ENCODE measurements at regions not wholly inside any gene's neighbourhood (a gene's known extent, or its start where the extent isn't known, plus 50 kb on each side); places are given as distances from the start of the nearest gene placed in this dataset.

DNA sequence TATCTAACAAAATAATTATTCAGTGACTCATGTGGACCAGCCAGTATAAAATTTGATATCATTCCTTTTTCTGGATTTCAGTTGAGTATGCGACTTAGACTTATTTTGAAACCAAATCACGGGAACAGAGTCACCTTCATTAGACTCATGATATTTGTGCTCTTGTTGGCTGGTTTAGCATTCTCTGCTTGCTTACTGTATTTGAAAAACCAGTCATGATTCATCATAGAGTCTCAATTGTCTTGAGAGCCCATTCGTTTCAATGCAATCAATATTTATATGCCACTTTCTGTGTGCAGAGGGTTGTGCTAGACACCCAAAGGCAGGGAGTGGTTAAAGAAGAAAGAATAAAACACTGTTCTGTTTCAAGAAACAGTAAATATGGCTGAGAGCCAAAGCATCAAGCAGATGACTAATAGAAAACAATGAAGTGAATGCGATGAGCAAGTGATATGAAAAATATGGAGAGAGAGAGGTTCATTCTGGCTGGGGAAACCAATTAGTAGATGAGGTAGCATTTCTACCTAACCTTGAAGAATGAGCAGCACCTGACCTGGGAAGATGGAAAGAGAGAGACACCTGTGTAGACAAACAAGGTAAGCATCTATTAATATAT, 99.6 kb upstream of the MBNL2 start:
- no peaks in the 10 kb centered on the region for H3K27me3 ChIP-seq (ENCODE audit: control insufficient read depth, insufficient read depth, low read length)
- no peak overlapping the region for H3K4me3 ChIP-seq (ENCODE audit: low read depth, low read length)
- H3K27ac ChIP-seq (ENCODE audit: low read depth, low read length), result no peak overlapping the region; the same call in 1 of the 2 replicates
- no peaks in the 10 kb centered on the region for H3K36me3 ChIP-seq (ENCODE audit: control insufficient read depth, insufficient read depth, low read length)
- no peaks in the 10 kb centered on the region for H3K9me3 ChIP-seq (ENCODE audit: control insufficient read depth, insufficient read depth, low read depth, low read length)
- H3K9ac ChIP-seq (ENCODE audit: low read length), result no peak overlapping the region
- peaks cover 24% of the 10 kb centered on the region for H3K4me1 ChIP-seq (ENCODE audit: control insufficient read depth, insufficient read depth, low read length)

DNA sequence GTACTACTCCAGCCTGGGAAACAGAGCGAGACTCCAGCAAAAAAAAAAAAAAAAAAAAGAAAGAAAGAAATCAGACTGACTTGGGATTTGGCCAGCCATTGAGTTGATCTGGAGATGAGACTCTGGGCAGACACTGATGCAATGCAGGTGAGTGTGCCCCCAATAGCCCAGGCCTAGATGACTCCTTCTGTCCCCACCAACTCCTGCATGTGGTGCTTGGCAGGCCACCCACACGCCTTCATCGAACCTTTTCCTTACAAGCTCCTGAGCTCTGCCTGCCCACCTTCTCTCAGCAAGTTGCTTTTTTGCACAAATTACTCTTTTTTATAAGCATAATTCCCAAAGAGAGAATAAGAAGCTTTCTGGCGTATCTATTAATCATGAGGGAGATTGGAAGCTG, 97.9 kb upstream of the MBNL2 start:
- Histone ChIP-seq H3K9me3 (ENCODE audit: control insufficient read depth, insufficient read depth, low read depth, low read length) (no peaks in the 10 kb centered on the region), H3K4me3 (ENCODE audit: low read depth, low read length) (no peak overlapping the region), H3K36me3 (ENCODE audit: control insufficient read depth, insufficient read depth, low read length) (no peaks in the 10 kb centered on the region), H3K27me3 (ENCODE audit: control insufficient read depth, insufficient read depth, low read length) (no peaks in the 10 kb centered on the region), H3K4me1 (ENCODE audit: control insufficient read depth, insufficient read depth, low read length) (peaks cover 28% of the 10 kb centered on the region), H3K9ac (ENCODE audit: low read length) (no peak overlapping the region), H3K27ac (ENCODE audit: low read depth, low read length) (no peak overlapping the region)

DNA sequence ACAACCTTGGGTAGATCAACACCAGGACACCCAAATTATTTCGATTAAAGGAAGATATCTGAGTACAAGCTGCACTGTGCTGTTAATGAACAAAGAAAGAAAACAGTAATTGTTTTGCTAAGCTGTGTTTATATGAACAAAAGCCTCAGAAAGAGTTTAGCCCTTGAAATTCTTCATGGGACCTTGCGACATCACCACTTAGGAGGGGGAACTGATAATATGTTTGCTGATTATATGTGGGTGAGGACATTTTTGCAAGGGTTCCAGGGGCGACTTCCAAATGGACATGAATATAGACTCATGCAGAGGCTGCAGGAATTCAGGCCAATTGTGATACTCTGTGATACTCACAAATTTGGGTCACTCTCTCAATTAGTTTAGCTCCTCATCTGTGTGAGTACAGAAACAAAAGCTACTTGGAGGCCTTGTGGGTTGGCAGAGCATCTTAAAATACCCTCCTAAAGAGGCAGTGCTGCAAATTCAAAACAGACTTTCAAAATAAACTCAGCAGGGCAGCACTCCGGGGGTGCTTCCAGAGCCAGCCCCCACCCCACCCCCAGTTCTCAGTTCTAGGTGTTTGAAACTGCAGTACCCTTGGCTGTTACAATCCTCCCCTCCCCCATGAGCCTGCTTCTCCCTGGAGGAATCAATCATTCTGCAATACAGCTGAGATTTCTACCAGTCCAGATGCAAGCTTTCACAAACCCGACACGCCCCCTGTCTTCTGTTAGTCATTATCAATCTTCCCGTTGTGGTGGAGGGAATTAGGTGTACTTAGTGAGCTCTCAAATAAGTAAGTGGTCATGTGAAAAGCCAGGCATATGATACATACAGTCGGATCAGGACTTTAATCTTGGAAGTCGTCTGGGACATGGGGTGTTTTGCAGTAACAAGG, 97.0 kb upstream of the MBNL2 start:
- Histone ChIP-seq H3K36me3 (ENCODE audit: control insufficient read depth, insufficient read depth, low read length) (no peaks in the 10 kb centered on the region), H3K4me1 (ENCODE audit: control insufficient read depth, insufficient read depth, low read length) (peaks cover 28% of the 10 kb centered on the region)

DNA sequence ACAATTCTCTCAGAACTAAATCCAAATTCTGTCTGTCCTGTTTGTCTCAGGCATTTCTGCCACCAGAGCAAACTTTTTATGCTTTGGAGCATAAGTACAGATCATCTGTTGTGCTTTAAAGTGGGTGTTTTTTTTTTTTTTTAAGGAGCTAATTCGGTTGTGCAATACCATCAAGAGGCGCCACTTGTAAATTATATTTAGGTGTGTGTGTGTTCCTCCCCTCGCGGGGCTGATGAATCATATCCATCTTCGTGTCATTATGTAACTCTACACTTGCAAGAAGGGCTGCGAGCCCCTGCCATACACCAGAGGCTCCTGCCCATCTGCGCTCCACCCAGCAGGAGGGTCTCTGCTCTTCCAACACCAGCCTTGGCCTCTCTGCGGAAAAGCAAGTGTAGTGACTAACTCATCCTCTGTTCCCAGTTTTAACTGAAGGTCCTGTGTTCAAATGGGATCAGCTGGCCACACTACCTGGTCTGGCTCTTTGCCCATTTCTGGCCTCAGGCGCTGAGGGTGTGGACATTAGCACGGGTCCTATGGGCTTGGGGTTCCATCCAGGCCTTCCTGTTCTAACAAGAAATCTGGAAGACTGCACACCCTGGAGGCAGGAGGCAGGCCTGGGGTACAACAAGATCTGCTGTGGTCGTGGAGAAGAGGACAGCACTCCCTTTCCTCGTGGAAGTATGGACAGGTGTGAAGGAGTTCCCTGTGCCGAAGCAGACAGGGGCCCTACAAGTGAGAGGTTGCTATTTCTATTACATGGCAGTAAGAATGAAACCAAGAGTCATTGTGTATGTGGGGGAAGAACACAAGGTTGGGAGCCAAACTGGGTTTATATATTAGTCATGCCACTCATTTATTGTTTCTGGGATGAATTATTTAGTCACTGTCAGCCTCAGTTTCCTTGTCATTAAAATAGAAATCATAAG, 96.1 kb upstream of the MBNL2 start:
- no peaks in the 10 kb centered on the region for H3K36me3 ChIP-seq (ENCODE audit: control insufficient read depth, insufficient read depth, low read length)
- no peaks in the 10 kb centered on the region for H3K27me3 ChIP-seq (ENCODE audit: control insufficient read depth, insufficient read depth, low read length)
- peaks cover 28% of the 10 kb centered on the region for H3K4me1 ChIP-seq (ENCODE audit: control insufficient read depth, insufficient read depth, low read length)
- no peak overlapping the region for H3K27ac ChIP-seq (ENCODE audit: low read depth, low read length)
- no peak overlapping the region for H3K9ac ChIP-seq (ENCODE audit: low read length)
- H3K4me3 ChIP-seq (ENCODE audit: low read depth, low read length), result no peak overlapping the region
- H3K9me3 ChIP-seq (ENCODE audit: control insufficient read depth, insufficient read depth, low read depth, low read length), result no peaks in the 10 kb centered on the region

More for the DNA sequence above, 97.0 kb upstream of the MBNL2 start:
- Histone ChIP-seq H3K9me3 (ENCODE audit: control insufficient read depth, insufficient read depth, low read depth, low read length) (no peaks in the 10 kb centered on the region), H3K9ac (ENCODE audit: low read length) (no peak overlapping the region), H3K27ac (ENCODE audit: low read depth, low read length) (no peak overlapping the region), H3K4me3 (ENCODE audit: low read depth, low read length) (no peak overlapping the region), H3K27me3 (ENCODE audit: control insufficient read depth, insufficient read depth, low read length) (no peaks in the 10 kb centered on the region)

DNA sequence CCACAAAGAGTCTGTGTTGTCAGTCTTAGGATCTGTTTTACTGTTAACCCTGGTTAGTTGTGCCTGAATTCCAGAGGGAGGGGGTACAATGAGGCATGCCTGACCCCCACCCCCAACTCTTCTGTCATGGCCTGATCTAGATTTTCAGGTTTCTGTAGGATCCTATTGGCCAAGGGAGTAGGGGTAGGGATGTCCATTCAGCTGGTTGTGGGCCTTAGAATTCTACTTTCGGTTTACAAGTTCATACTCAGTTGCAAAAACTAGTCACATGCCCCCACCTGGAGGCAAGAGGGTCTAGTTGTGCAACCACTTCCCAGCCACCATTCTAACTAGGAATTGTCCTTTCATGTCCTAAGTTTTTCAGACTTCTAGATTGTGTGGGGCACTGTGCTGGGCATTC, 94.3 kb upstream of the MBNL2 start:
- peaks cover 28% of the 10 kb centered on the region for H3K4me1 ChIP-seq (ENCODE audit: control insufficient read depth, insufficient read depth, low read length)
- H3K36me3 ChIP-seq (ENCODE audit: control insufficient read depth, insufficient read depth, low read length), result no peaks in the 10 kb centered on the region
- no peaks in the 10 kb centered on the region for H3K27me3 ChIP-seq (ENCODE audit: control insufficient read depth, insufficient read depth, low read length)
- H3K9me3 ChIP-seq (ENCODE audit: control insufficient read depth, insufficient read depth, low read depth, low read length), result no peaks in the 10 kb centered on the region
- no peak overlapping the region for H3K27ac ChIP-seq (ENCODE audit: low read depth, low read length)
- H3K9ac ChIP-seq (ENCODE audit: low read length), result no peak overlapping the region
- no peak overlapping the region for H3K4me3 ChIP-seq (ENCODE audit: low read depth, low read length)

DNA sequence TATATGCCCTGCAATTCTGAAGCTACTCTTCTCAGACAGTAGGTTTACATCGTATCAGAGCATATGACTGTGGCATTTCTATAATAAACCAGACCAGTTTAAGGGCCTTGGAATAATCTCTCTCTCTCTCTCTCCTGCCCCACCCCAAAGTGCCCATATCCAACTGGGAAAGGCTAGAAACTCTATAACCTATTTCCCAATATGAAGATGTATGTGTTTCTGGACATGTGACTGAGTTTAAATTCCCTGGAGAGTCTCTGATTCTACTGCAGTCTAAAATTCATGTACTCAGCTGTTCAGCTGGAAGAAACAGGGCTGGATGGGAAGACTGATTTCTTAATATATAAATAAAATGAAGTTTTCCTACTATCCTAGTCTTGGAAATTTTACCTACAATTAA, 91.9 kb upstream of the MBNL2 start:
- H3K4me1 ChIP-seq (ENCODE audit: control insufficient read depth, insufficient read depth, low read length), result peaks cover 21% of the 10 kb centered on the region
- H3K27ac ChIP-seq (ENCODE audit: low read depth, low read length), result no peak overlapping the region
- no peaks in the 10 kb centered on the region for H3K9me3 ChIP-seq (ENCODE audit: control insufficient read depth, insufficient read depth, low read depth, low read length)
- no peak overlapping the region for H3K4me3 ChIP-seq (ENCODE audit: low read depth, low read length)
- H3K36me3 ChIP-seq (ENCODE audit: control insufficient read depth, insufficient read depth, low read length), result no peaks in the 10 kb centered on the region
- H3K9ac ChIP-seq (ENCODE audit: low read length), result no peak overlapping the region
- no peaks in the 10 kb centered on the region for H3K27me3 ChIP-seq (ENCODE audit: control insufficient read depth, insufficient read depth, low read length)

DNA sequence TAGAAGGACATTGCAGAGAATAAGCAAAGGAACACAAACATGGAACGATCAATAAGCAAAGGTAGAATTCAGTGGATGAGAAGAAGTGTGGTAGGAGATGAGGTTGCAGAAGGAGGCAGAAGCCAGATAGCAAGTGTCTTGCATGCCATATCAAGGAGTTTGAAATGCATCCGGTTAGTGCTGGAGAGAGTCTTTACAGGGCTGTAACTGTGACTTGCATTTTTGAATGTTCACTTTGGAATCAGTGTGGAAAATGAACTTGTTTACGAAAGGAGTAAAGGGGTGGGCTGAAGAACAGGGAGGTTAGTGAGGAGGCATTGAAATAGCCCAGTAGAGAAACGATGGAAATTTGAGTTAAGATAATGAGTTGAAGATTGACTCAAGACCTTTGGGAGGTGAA, 90.7 kb upstream of the MBNL2 start:
- H3K36me3 ChIP-seq (ENCODE audit: control insufficient read depth, insufficient read depth, low read length), result no peaks in the 10 kb centered on the region
- H3K9ac ChIP-seq (ENCODE audit: low read length), result no peak overlapping the region

DNA sequence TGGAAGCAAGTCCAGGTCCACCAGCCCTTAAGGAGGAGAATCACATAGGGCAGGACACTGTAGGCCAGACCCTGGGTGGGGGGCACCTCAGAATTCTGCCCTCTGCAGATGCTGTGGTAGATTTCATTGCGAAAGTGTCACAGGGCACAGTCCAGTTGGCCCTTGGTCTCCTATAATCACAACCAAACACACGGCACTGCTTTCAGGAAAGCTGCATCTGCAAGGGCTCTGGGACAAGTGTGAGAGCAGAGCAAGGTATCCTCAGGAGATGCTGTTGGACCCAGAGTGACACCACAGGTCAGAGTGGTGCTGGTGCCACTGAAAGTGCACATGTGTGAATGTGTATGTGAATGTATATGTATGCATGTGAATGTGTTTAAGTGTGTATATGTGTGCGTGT, 88.6 kb upstream of the MBNL2 start:
- Histone ChIP-seq H3K4me1 (ENCODE audit: control insufficient read depth, insufficient read depth, low read length) (no peaks in the 10 kb centered on the region), H3K27me3 (ENCODE audit: control insufficient read depth, insufficient read depth, low read length) (peaks cover 3% of the 10 kb centered on the region; the same call in 1 of the 2 replicates), H3K36me3 (ENCODE audit: control insufficient read depth, insufficient read depth, low read length) (no peaks in the 10 kb centered on the region), H3K4me3 (ENCODE audit: low read depth, low read length) (no peak overlapping the region), H3K27ac (ENCODE audit: low read depth, low read length) (no peak overlapping the region), H3K9me3 (ENCODE audit: control insufficient read depth, insufficient read depth, low read depth, low read length) (no peaks in the 10 kb centered on the region), H3K9ac (ENCODE audit: low read length) (no peak overlapping the region)

More for the DNA sequence above, 90.7 kb upstream of the MBNL2 start:
- H3K27ac ChIP-seq (ENCODE audit: low read depth, low read length), result no peak overlapping the region
- H3K27me3 ChIP-seq (ENCODE audit: control insufficient read depth, insufficient read depth, low read length), result no peaks in the 10 kb centered on the region
- no peak overlapping the region for H3K4me3 ChIP-seq (ENCODE audit: low read depth, low read length)
- no peaks in the 10 kb centered on the region for H3K9me3 ChIP-seq (ENCODE audit: control insufficient read depth, insufficient read depth, low read depth, low read length)
- peaks cover 11% of the 10 kb centered on the region; the same call in 1 of the 2 replicates for H3K4me1 ChIP-seq (ENCODE audit: control insufficient read depth, insufficient read depth, low read length)

DNA sequence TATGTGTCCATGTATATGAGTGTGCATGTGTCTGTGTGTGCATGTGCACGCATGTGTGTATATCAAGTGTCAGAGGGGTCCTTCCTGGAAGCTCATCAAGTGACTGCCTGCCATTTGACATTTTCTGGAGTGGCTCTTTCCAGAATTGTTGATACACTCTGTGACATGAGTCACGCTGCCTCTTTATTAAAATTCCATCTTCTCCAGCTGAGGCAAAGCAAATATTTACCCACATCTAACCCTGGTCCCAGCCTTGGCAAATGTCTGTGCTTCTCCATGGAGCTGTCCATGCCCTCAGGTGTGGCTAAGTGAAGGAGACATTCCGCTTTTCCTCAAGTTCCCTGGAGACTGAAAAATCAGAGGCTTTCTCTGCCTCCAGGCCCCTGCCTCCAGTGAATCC, 88.2 kb upstream of the MBNL2 start:
- no peak overlapping the region for H3K27ac ChIP-seq (ENCODE audit: low read depth, low read length)
- H3K27me3 ChIP-seq (ENCODE audit: control insufficient read depth, insufficient read depth, low read length), result peaks cover 3% of the 10 kb centered on the region; the same call in 1 of the 2 replicates
- no peaks in the 10 kb centered on the region for H3K9me3 ChIP-seq (ENCODE audit: control insufficient read depth, insufficient read depth, low read depth, low read length)
- H3K9ac ChIP-seq (ENCODE audit: low read length), result no peak overlapping the region
- no peak overlapping the region for H3K4me3 ChIP-seq (ENCODE audit: low read depth, low read length)
- no peaks in the 10 kb centered on the region for H3K4me1 ChIP-seq (ENCODE audit: control insufficient read depth, insufficient read depth, low read length)
- no peaks in the 10 kb centered on the region for H3K36me3 ChIP-seq (ENCODE audit: control insufficient read depth, insufficient read depth, low read length)

DNA sequence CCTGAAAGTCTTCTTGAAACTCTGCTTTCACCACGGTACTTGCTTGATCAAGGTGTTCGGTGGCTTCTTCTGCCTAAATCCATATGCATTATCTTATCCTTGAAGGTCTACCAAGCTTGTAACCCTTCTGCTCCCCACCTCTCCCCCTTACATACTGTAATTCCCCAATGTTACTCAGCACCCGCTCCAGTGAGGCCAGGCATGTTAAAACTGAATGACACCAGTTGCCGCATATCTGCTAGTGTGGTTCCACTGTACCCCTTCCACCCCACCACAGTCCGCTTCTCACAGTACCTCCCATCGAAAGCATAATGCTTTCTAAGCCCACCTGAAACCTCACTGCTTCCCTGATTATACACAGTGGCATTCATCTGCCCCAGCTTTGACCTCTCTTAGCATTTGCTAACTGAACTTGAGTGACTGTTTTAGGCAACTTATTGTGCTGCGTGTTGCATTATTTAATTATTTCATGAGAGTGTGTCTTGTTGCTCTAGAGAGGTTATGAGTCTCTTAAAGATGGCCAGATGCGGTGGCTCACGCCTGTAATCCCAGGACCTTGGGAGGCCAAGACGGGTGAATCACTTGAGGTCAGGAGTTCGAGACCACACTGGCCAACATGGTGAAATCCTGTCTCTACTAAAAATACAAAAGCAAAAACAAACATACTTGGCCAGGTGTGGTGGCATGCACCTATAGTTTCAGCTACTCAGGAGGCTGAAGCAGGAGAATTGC, 87.6 kb upstream of the MBNL2 start:
- no peak overlapping the region for H3K4me3 ChIP-seq (ENCODE audit: low read depth, low read length)
- peaks cover 3% of the 10 kb centered on the region; the same call in 1 of the 2 replicates for H3K27me3 ChIP-seq (ENCODE audit: control insufficient read depth, insufficient read depth, low read length)
- no peak overlapping the region for H3K27ac ChIP-seq (ENCODE audit: low read depth, low read length)
- no peaks in the 10 kb centered on the region for H3K36me3 ChIP-seq (ENCODE audit: control insufficient read depth, insufficient read depth, low read length)
- peaks cover under 1% of the 10 kb centered on the region; the same call in 1 of the 2 replicates for H3K4me1 ChIP-seq (ENCODE audit: control insufficient read depth, insufficient read depth, low read length)
- H3K9me3 ChIP-seq (ENCODE audit: control insufficient read depth, insufficient read depth, low read depth, low read length), result no peaks in the 10 kb centered on the region
- H3K9ac ChIP-seq (ENCODE audit: low read length), result no peak overlapping the region
